GM21526 (cell line): ENCODE measurements at regions not wholly inside any gene's neighbourhood (a gene's known extent, or its start where the extent isn't known, plus 50 kb on each side); places are given as distances from the start of the nearest gene placed in this dataset.
A peak's percentile ranks its signal among the peaks of the same experiment; 100 is the strongest.

Experiments used
- ATAC-seq: cut with Tn5 transposase; IDR thresholded peaks from one replicate; pipeline ENCODE4 v1.9.1; 2021; ENCODE audit warnings: moderate library complexity; ENCODE audit not compliant: unreplicated experiment, low FRiP score

- ATAC-seq = no peak
These were observed 314.8 kb downstream of the DIPK2A start for GRCh38 chr3:144286235-144286910.

- ATAC-seq = no peak
These were observed 315.4 kb downstream of the DIPK2A start for GRCh38 chr3:144287001-144287400.

GRCh38 chr3:144289057-144289456, 317.4 kb downstream of the DIPK2A start:
- peak; percentile 78 for ATAC-seq

- ATAC-seq = peak; percentile 79
These were observed 323.3 kb downstream of the DIPK2A start for GRCh38 chr3:144294659-144295538.

GRCh38 chr3:144295613-144296012, 324.0 kb downstream of the DIPK2A start:
- ATAC-seq = no peak

GRCh38 chr3:144296808-144297207, 325.2 kb downstream of the DIPK2A start:
- ATAC-seq = no peak

GRCh38 chr3:144301863-144302262, 330.2 kb downstream of the DIPK2A start:
- ATAC-seq = no peak

- no peak for ATAC-seq
These were observed 336.3 kb downstream of the DIPK2A start for GRCh38 chr3:144307951-144308350.

- ATAC-seq = no peak
These were observed 336.8 kb downstream of the DIPK2A start for GRCh38 chr3:144308396-144308795.

- ATAC-seq = no peak
These were observed 341.1 kb downstream of the DIPK2A start for GRCh38 chr3:144312702-144313101.

- no peak for ATAC-seq
These were observed 343.3 kb downstream of the DIPK2A start for GRCh38 chr3:144314946-144315345.

- no peak for ATAC-seq
These were observed 346.3 kb downstream of the DIPK2A start for GRCh38 chr3:144317961-144318360.

GRCh38 chr3:144324076-144324475, 352.5 kb downstream of the DIPK2A start:
- ATAC-seq = no peak

- ATAC-seq = no peak
These were observed 361.2 kb downstream of the DIPK2A start for GRCh38 chr3:144332868-144333267.

- ATAC-seq = no peak
These were observed 369.8 kb downstream of the DIPK2A start for GRCh38 chr3:144341471-144341870.

GRCh38 chr3:144343343-144343742, 371.7 kb downstream of the DIPK2A start:
- no peak for ATAC-seq

GRCh38 chr3:144343777-144344176, 372.2 kb downstream of the DIPK2A start:
- no peak for ATAC-seq

- ATAC-seq = no peak
These were observed 373.4 kb downstream of the DIPK2A start for GRCh38 chr3:144344925-144345548.

GRCh38 chr3:144350125-144350524, 378.5 kb downstream of the DIPK2A start:
- ATAC-seq = no peak

- no peak for ATAC-seq
These were observed 379.4 kb downstream of the DIPK2A start for GRCh38 chr3:144351011-144351410.

- ATAC-seq = no peak
These were observed 380.2 kb downstream of the DIPK2A start for GRCh38 chr3:144351773-144352365.
